H9 (cell line): ENCODE measurements at regions not wholly inside any gene's neighbourhood (a gene's known extent, or its start where the extent isn't known, plus 50 kb on each side); places are given as distances from the start of the nearest gene placed in this dataset.

Experiments
- DNase-seq: peaks from one replicate; pipeline ENCODE4 v3.0.0-alpha.2; 2017
- H2AFZ ChIP-seq: one replicate; pipeline ENCODE4 v1.6.1; 2013; ENCODE audit warnings: mild to moderate bottlenecking, low read length, control low read depth, moderate library complexity
- H2AK5ac ChIP-seq: 2 replicates; pipeline ENCODE4 v1.6.1; 2013; ENCODE audit warnings: low read length, control low read depth, mixed read lengths; ENCODE audit not compliant: insufficient read length
- H2BK120ac ChIP-seq: one replicate; pipeline ENCODE4 v1.6.1; 2013; ENCODE audit warnings: low read depth, mild to moderate bottlenecking, low read length, control low read depth, inconsistent platforms; ENCODE audit not compliant: poor library complexity, severe bottlenecking
- H2BK12ac ChIP-seq: 2 replicates; pipeline ENCODE4 v1.6.1; 2013; ENCODE audit warnings: low read length, control low read depth, mixed read lengths, low read depth; ENCODE audit not compliant: insufficient read length
- H2BK15ac ChIP-seq: 2 replicates; pipeline ENCODE4 v1.6.1; 2013; ENCODE audit warnings: low read depth, low read length, control low read depth
- H2BK20ac ChIP-seq: one replicate; pipeline ENCODE4 v1.6.1; 2013; ENCODE audit warnings: low read depth, mild to moderate bottlenecking, low read length, control low read depth, inconsistent platforms; ENCODE audit not compliant: poor library complexity, severe bottlenecking
- H2BK5ac ChIP-seq: 2 replicates; pipeline ENCODE4 v1.6.1; 2013; ENCODE audit warnings: low read length, control low read depth, mixed read lengths; ENCODE audit not compliant: insufficient read length
- H3K14ac ChIP-seq: 2 replicates; pipeline ENCODE4 v1.6.1; 2013; ENCODE audit warnings: low read length, control low read depth; ENCODE audit not compliant: insufficient read depth
- H3K18ac ChIP-seq: 2 replicates; pipeline ENCODE4 v1.6.1; 2013; ENCODE audit warnings: low read depth, mild to moderate bottlenecking, mixed read lengths, low read length, control low read depth; ENCODE audit not compliant: insufficient read length
- H3K23ac ChIP-seq: 2 replicates; pipeline ENCODE4 v1.6.1; 2013; ENCODE audit warnings: low read length, control low read depth, mixed read lengths, low read depth; ENCODE audit not compliant: insufficient read length
- H3K23me2 ChIP-seq: 2 replicates; pipeline ENCODE4 v1.6.1; 2013; ENCODE audit warnings: low read depth, mild to moderate bottlenecking, mixed read lengths, low read length, control low read depth; ENCODE audit not compliant: insufficient read length, poor library complexity, severe bottlenecking
- H3K27ac ChIP-seq: 2 replicates; pipeline ENCODE4 v1.5.1; 2013; ENCODE audit warnings: low read length, control low read depth, mixed read lengths, low read depth; ENCODE audit not compliant: insufficient read length
- H3K27me3 ChIP-seq: 2 replicates; pipeline ENCODE4 v1.6.1; 2013; ENCODE audit warnings: low read length, control low read depth, inconsistent platforms; ENCODE audit not compliant: insufficient read depth
- H3K4ac ChIP-seq: 2 replicates; pipeline ENCODE4 v1.6.1; 2013; ENCODE audit warnings: low read depth, mild to moderate bottlenecking, control low read depth, inconsistent platforms, low read length, moderate library complexity
- H3K4me1 ChIP-seq: 2 replicates; pipeline ENCODE4 v1.6.1; 2013; ENCODE audit warnings: low read length, control low read depth, inconsistent platforms; ENCODE audit not compliant: insufficient read depth
- H3K4me2 ChIP-seq: 2 replicates; pipeline ENCODE4 v1.6.1; 2013; ENCODE audit warnings: low read length, control low read depth, mixed read lengths; ENCODE audit not compliant: insufficient read length, insufficient read depth
- H3K56ac ChIP-seq: 2 replicates; pipeline ENCODE4 v1.6.1; 2013; ENCODE audit warnings: low read depth, mild to moderate bottlenecking, mixed read lengths, low read length, control low read depth; ENCODE audit not compliant: insufficient read length
- H3K79me1 ChIP-seq: 2 replicates; pipeline ENCODE4 v1.6.1; 2013; ENCODE audit warnings: low read depth, mild to moderate bottlenecking, moderate library complexity, low read length, control low read depth, inconsistent platforms; ENCODE audit not compliant: insufficient read depth, poor library complexity, severe bottlenecking
- H3K79me2 ChIP-seq: 2 replicates; pipeline ENCODE4 v1.6.1; 2013; ENCODE audit warnings: low read length, control low read depth, inconsistent platforms; ENCODE audit not compliant: insufficient read depth
- H3K9ac ChIP-seq: 2 replicates; pipeline ENCODE4 v1.6.1; 2013; ENCODE audit warnings: low read length, control low read depth, mixed read lengths; ENCODE audit not compliant: insufficient read length; ENCODE audit errors: extremely low read depth
- H3K9me3 ChIP-seq: one replicate; pipeline ENCODE4 v1.6.1; 2013; ENCODE audit warnings: low read depth, low read length, inconsistent platforms; ENCODE audit not compliant: control insufficient read depth
- H3T11ph ChIP-seq: one replicate; pipeline ENCODE4 v1.6.1; 2013; ENCODE audit warnings: mild to moderate bottlenecking, low read length, control low read depth, inconsistent platforms
- H4K20me1 ChIP-seq: one replicate; pipeline ENCODE4 v1.6.1; 2013; ENCODE audit not compliant: control insufficient read depth, insufficient read length, insufficient read depth
- H4K5ac ChIP-seq: 2 replicates; pipeline ENCODE4 v1.6.1; 2013; ENCODE audit warnings: low read depth, mild to moderate bottlenecking, mixed read lengths, low read length, control low read depth; ENCODE audit not compliant: insufficient read length
- H4K8ac ChIP-seq: replicated peaks from 2 replicates; pipeline ENCODE4 v1.6.1; 2013; ENCODE audit warnings: low read length, control low read depth, mixed read lengths, low read depth; ENCODE audit not compliant: insufficient read length
- H4K91ac ChIP-seq: 2 replicates; pipeline ENCODE4 v1.6.1; 2013; ENCODE audit warnings: low read depth, mild to moderate bottlenecking, moderate library complexity, mixed read lengths, low read length, control low read depth; ENCODE audit not compliant: insufficient read length
- H3K27ac Mint-ChIP-seq, 3 experiments: 2 replicates in 2 of 3; 3 replicates in 1 of 3; pipeline ENCODE4 v1.8.0; 2020 to 2021; ENCODE audit warnings: mixed read lengths in 3 of 3, mild to moderate bottlenecking in 1 of 3, moderate library complexity in 1 of 3
- H3K27me3 Mint-ChIP-seq: 2 replicates; pipeline ENCODE4 v1.8.0; 2021; ENCODE audit warnings: low read depth, mild to moderate bottlenecking, moderate library complexity, mixed read lengths
- H3K36me3 Mint-ChIP-seq, 3 experiments: 2 replicates in 2 of 3; 3 replicates in 1 of 3; pipeline ENCODE4 v1.8.0; 2020 to 2021; ENCODE audit warnings: low read depth in 3 of 3, mixed read lengths in 3 of 3; ENCODE audit not compliant: insufficient read depth in 1 of 3
- H3K4me1 Mint-ChIP-seq, 2 experiments: 2 replicates each; pipeline ENCODE4 v1.8.0; 2020; ENCODE audit warnings: mixed read lengths in 2 of 2
- H3K4me3 Mint-ChIP-seq, 2 experiments: 2 replicates in 1 of 2; 3 replicates in 1 of 2; pipeline ENCODE4 v1.8.0; 2020 to 2021; ENCODE audit warnings: mild to moderate bottlenecking in 2 of 2, mixed read lengths in 2 of 2, moderate library complexity in 1 of 2
- H3K9me3 Mint-ChIP-seq, 2 experiments: 2 replicates in 1 of 2; 3 replicates in 1 of 2; pipeline ENCODE4 v1.8.0; 2020; ENCODE audit warnings: mild to moderate bottlenecking in 2 of 2, mixed read lengths in 2 of 2, moderate library complexity in 1 of 2
- CTCF ChIP-seq: fragments of 200-600 bp; sonication (generic); conservative IDR thresholded peaks from 3 replicates; pipeline ENCODE4 v1.8.0; 2021; ENCODE audit warnings: antibody characterized with exemption, mild to moderate bottlenecking
- WGBS: extraction: QIAGEN DNeasy Blood & Tissue Kit; methylation state at CpG from one replicate; pipeline ENCODE4 v1.1.7; 2013; ENCODE audit warnings: missing lambda C conversion rate, low lambda C conversion rate, mixed read lengths; ENCODE audit not compliant: insufficient read length; ENCODE audit errors: extremely low coverage; 5-methylcytosine and 5-hydroxymethylcytosine counted together

- Histone ChIP-seq H3K18ac (no peak overlapping the region), H2BK120ac (no peak overlapping the region), H2AK5ac (no peak overlapping the region), H3K9ac (no peak overlapping the region), H2BK12ac (no peak overlapping the region), H3K9me3 (no peaks in the 10 kb centered on the region), H3K79me1 (no peaks in the 10 kb centered on the region), H2BK15ac (no peak overlapping the region), H3K4ac (no peak overlapping the region), H2AFZ (no peak overlapping the region), H3K4me2 (no peak overlapping the region), H3K4me1 (no peaks in the 10 kb centered on the region), H3T11ph (no peak overlapping the region), H2BK5ac (no peak overlapping the region), H4K20me1 (no peaks in the 10 kb centered on the region), H3K27ac (no peak overlapping the region), H2BK20ac (no peak overlapping the region), H3K23ac (no peak overlapping the region), H3K56ac (no peak overlapping the region), H3K27me3 (no peaks in the 10 kb centered on the region), H4K8ac (no peak overlapping the region), H3K14ac (no peak overlapping the region), H4K91ac (no peak overlapping the region), H4K5ac (no peak overlapping the region), H3K79me2 (no peaks in the 10 kb centered on the region), H3K23me2 (no peaks in the 10 kb centered on the region)
- H3K4me3 Mint-ChIP-seq = no peak overlapping the region
- H3K4me1 Mint-ChIP-seq = no peaks in the 10 kb centered on the region
- no CpG with 5 or more reads among the region's 4 CpGs for WGBS
- H3K9me3 Mint-ChIP-seq = no peaks in the 10 kb centered on the region
- no peak overlapping the region for H3K27ac Mint-ChIP-seq
- no peak for DNase-seq
- no peak for TF ChIP-seq CTCF
- no peaks in the 10 kb centered on the region for H3K36me3 Mint-ChIP-seq
- no peaks in the 10 kb centered on the region; the same call in 1 of the 2 replicates for H3K27me3 Mint-ChIP-seq
These were observed 398.5 kb upstream of the RPS23 start for GRCh38 chr5:82676661-82677060.
